DND-41 (cell line): ENCODE measurements at regions not wholly inside any gene's neighbourhood (a gene's known extent, or its start where the extent isn't known, plus 50 kb on each side); places are given as distances from the start of the nearest gene placed in this dataset.

ENCODE experiments used
- ATAC-seq: fragments of 200-7000 bp; cut with Tn5 transposase; 3 replicates; pipeline ENCODE4 v1.9.1; 2021; ENCODE audit warnings: low read depth; ENCODE audit not compliant: insufficient read depth
- DNase-seq: peaks from one replicate; pipeline ENCODE4 v3.0.0-alpha.2; 2020
- H2AFZ ChIP-seq: 2 replicates; pipeline ENCODE4 v1.6.0; 2012; ENCODE audit warnings: low read depth, low read length
- H3K27ac ChIP-seq: 2 replicates; pipeline ENCODE4 v1.5.1; 2012; ENCODE audit warnings: low read length, inconsistent platforms
- H3K27me3 ChIP-seq: fragments of 200-600 bp; sonication (generic); 2 replicates; pipeline ENCODE4 v1.6.0; 2012; ENCODE audit warnings: low read length, mild to moderate bottlenecking, inconsistent platforms; ENCODE audit not compliant: insufficient read depth, poor library complexity
- H3K36me3 ChIP-seq: 2 replicates; pipeline ENCODE4 v1.5.1; 2012; ENCODE audit warnings: low read length, inconsistent platforms; ENCODE audit not compliant: insufficient read depth
- H3K4me1 ChIP-seq: 2 replicates; pipeline ENCODE4 v1.5.1; 2012; ENCODE audit warnings: mild to moderate bottlenecking, low read length; ENCODE audit not compliant: insufficient read depth
- H3K4me2 ChIP-seq: 2 replicates; pipeline ENCODE4 v1.6.0; 2012; ENCODE audit warnings: mild to moderate bottlenecking, moderate library complexity, low read length, inconsistent platforms; ENCODE audit not compliant: insufficient read depth
- H3K4me3 ChIP-seq, 2 experiments: fragments of 200-600 bp in 1 of 2; shearing (Covaris generic) in 1 of 2; 2 replicates each; pipeline ENCODE4 v1.5.1; 2012 to 2016; ENCODE audit warnings: inconsistent platforms in 2 of 2, low read length in 2 of 2, mild to moderate bottlenecking in 2 of 2, low read depth in 1 of 2, moderate library complexity in 1 of 2
- H3K79me2 ChIP-seq: 2 replicates; pipeline ENCODE4 v1.6.0; 2012; ENCODE audit warnings: low read length, inconsistent platforms; ENCODE audit not compliant: insufficient read depth
- H3K9ac ChIP-seq: 2 replicates; pipeline ENCODE4 v1.6.0; 2012; ENCODE audit warnings: low read depth, mild to moderate bottlenecking, inconsistent platforms, low read length, moderate library complexity
- H3K9me3 ChIP-seq: 2 replicates; pipeline ENCODE4 v1.5.1; 2012; ENCODE audit warnings: low read length, moderate library complexity, mild to moderate bottlenecking, inconsistent platforms; ENCODE audit not compliant: insufficient read depth, severe bottlenecking
- H4K20me1 ChIP-seq: 2 replicates; pipeline ENCODE4 v1.6.0; 2012; ENCODE audit warnings: low read length; ENCODE audit not compliant: insufficient read depth
- CTCF ChIP-seq: IDR thresholded peaks from 2 replicates; pipeline ENCODE4 v1.5.1; 2012; ENCODE audit warnings: borderline replicate concordance, low read length, moderate library complexity, mild to moderate bottlenecking; ENCODE audit not compliant: poor library complexity, severe bottlenecking; ENCODE audit errors: extremely low read depth
- EZH2 ChIP-seq: IDR thresholded peaks from 3 replicates; pipeline ENCODE4 v1.6.1; 2012; ENCODE audit warnings: borderline replicate concordance, low read depth, mild to moderate bottlenecking, moderate library complexity, low read length, inconsistent platforms; ENCODE audit not compliant: severe bottlenecking

- Histone ChIP-seq H4K20me1 (no peaks in the 10 kb centered on the region), H3K9me3 (no peaks in the 10 kb centered on the region), H3K27ac (no peak overlapping the region), H3K27me3 (no peaks in the 10 kb centered on the region), H2AFZ (no peak overlapping the region), H3K4me2 (no peak overlapping the region), H3K4me3 (no peak overlapping the region), H3K79me2 (no peaks in the 10 kb centered on the region), H3K36me3 (no peaks in the 10 kb centered on the region), H3K9ac (no peak overlapping the region), H3K4me1 (no peaks in the 10 kb centered on the region)
- no peak for TF ChIP-seq CTCF
- TF ChIP-seq EZH2: no peak
- ATAC-seq (no peak), DNase-seq (no peak)
Observed at GRCh38 chr16:76899767-76900166, 291.2 kb upstream of the MON1B start.

GRCh38 chr16:76900285-76901263, 290.4 kb upstream of the MON1B start:
- Histone ChIP-seq H3K9me3 (no peaks in the 10 kb centered on the region), H3K4me2 (no peak overlapping the region), H3K27ac (no peak overlapping the region), H3K27me3 (no peaks in the 10 kb centered on the region), H4K20me1 (no peaks in the 10 kb centered on the region), H3K4me3 (no peak overlapping the region), H3K9ac (no peak overlapping the region), H2AFZ (no peak overlapping the region), H3K36me3 (no peaks in the 10 kb centered on the region), H3K79me2 (no peaks in the 10 kb centered on the region), H3K4me1 (no peaks in the 10 kb centered on the region)
- no peak for ATAC-seq
- no peak for DNase-seq
- no peak for TF ChIP-seq CTCF
- TF ChIP-seq EZH2: no peak

DNA sequence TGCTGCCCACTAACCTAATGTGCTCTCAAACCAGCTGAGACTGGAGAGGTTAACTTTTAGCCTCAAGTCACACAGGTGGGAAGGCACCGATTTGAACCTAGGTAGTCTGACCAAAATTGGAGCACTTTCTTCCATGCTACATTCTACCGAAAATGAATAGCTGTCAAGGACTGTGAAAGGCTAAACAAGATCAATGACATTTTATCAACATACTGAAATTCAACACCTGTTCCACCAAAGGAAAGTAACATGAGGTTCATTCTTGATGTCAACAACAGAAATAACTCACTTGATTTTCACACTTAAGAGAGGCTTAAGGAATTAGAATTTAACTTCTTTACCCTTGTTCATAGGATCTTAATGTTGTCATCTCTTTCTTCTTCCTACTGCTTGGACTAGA, 284.4 kb upstream of the MON1B start:
- H3K4me3 ChIP-seq: no peak overlapping the region
- H3K36me3 ChIP-seq: no peaks in the 10 kb centered on the region
- no peaks in the 10 kb centered on the region for H3K4me1 ChIP-seq
- H3K4me2 ChIP-seq: no peak overlapping the region
- no peaks in the 10 kb centered on the region for H3K79me2 ChIP-seq
- H3K9me3 ChIP-seq: no peaks in the 10 kb centered on the region
- ATAC-seq (no peak), DNase-seq (no peak)
- H4K20me1 ChIP-seq: no peaks in the 10 kb centered on the region
- H3K9ac ChIP-seq: no peak overlapping the region
- H3K27me3 ChIP-seq: no peaks in the 10 kb centered on the region
- H2AFZ ChIP-seq: no peak overlapping the region
- TF ChIP-seq CTCF (no peak), EZH2 (no peak)
- no peak overlapping the region for H3K27ac ChIP-seq
